Adrenal gland (tissue), 9 donors: ENCODE measurements at regions not wholly inside any gene's neighbourhood (a gene's known extent, or its start where the extent isn't known, plus 50 kb on each side); places are given as distances from the start of the nearest gene placed in this dataset.

Experiments used
- DNase-seq, 7 donors: peaks; one replicate each; pipeline ENCODE4 v3.0.0-alpha.2; 2019 to 2020
- H3K27ac ChIP-seq, 5 donors: fragments of 200-600 bp; sonication (generic) in 4 of 5; 1 replicate in 3 of 5; 2 replicates in 2 of 5; pipeline versions ENCODE4 v1.5.1 to v1.8.0; 2016 to 2020; ENCODE audit warnings: mild to moderate bottlenecking in 1 of 5
- H3K27me3 ChIP-seq: fragments of 200-600 bp; 2 replicates; pipeline ENCODE4 v1.8.0; 2021
- H3K36me3 ChIP-seq, 2 donors: fragments of 200-600 bp; replicated peaks in 1 of 2; 1 replicate in 1 of 2; 2 replicates in 1 of 2; pipeline versions ENCODE4 v1.5.1 to v1.8.0; 2018 to 2022
- H3K4me1 ChIP-seq, 2 donors: fragments of 200-600 bp; replicated peaks in 1 of 2; 1 replicate in 1 of 2; 2 replicates in 1 of 2; pipeline versions ENCODE4 v1.5.1 to v1.8.0; 2018 to 2021
- H3K4me3 ChIP-seq, 4 donors: fragments of 200-600 bp; sonication (generic) in 3 of 4; one replicate each; pipeline ENCODE4 v1.5.1; 2016 to 2018
- H3K9me3 ChIP-seq, 3 donors: fragments of 200-600 bp; sonication (generic) in 1 of 3; replicated peaks in 1 of 3; 1 replicate in 2 of 3; 2 replicates in 1 of 3; pipeline versions ENCODE4 v1.5.1 to v1.8.0; 2016 to 2021
- CTCF ChIP-seq, 6 experiments: fragments of 450-650 bp in 4 of 6; fragments of 200-600 bp in 2 of 6; sonication (generic) in 1 of 6; IDR thresholded peaks; 1 replicate in 5 of 6; 2 replicates in 1 of 6; pipeline versions ENCODE4 v1.5.1 to v1.8.0; 2016 to 2021; ENCODE audit warnings: antibody characterized with exemption in 6 of 6, mild to moderate bottlenecking in 2 of 6, moderate library complexity in 1 of 6
- POLR2A ChIP-seq, 2 donors: fragments of 450-650 bp; IDR thresholded peaks; one replicate each; pipeline ENCODE4 v1.6.1; 2017; ENCODE audit warnings: antibody characterized with exemption in 2 of 2, mild to moderate bottlenecking in 2 of 2, moderate library complexity in 1 of 2
- WGBS, 4 donors: extraction: QIAGEN DNeasy Blood & Tissue Kit in 2 of 4; methylation state at CpG; one replicate each; pipeline versions ENCODE4 v1.1.5 to v1.1.7; 2013 to 2017; 5-methylcytosine and 5-hydroxymethylcytosine counted together
- intact Hi-C, 2 donors: fragments of 100-400 bp; cut with DNase I; formaldehyde crosslinking; loops; one replicate each; pipeline versions ENCODE4 v1.14.1 to v1.15.0; 2022 to 2023
- donor health status: healthy with polysubstance abuse.
- donor health status: Bipolar disorder and iron deficiency.
- donor health status: DM: yes; HTN: yes; CAD: no.
- donor health status: DM: no; HTN: no; CAD: no.
- donor health status: DM: no; HTN: no; CAD: no.

GRCh38 chr5:100641833-100642232 is 106.7 kb downstream of the FAM174A start:
- Histone ChIP-seq H3K36me3 (no peaks in the 10 kb centered on the region), H3K27me3 (no peaks in the 10 kb centered on the region), H3K4me3 (no peak overlapping the region), H3K4me1 (no peaks in the 10 kb centered on the region), H3K27ac (no peak overlapping the region), H3K9me3 (no peaks in the 10 kb centered on the region)
- no peak for TF ChIP-seq POLR2A (IDR thresholded peaks at IDR 0.05)
- TF ChIP-seq CTCF (IDR thresholded peaks at IDR 0.05): no peak
- WGBS, 4 donors: 53 to 61% (median 57%) methylated on average over 3 to 4 of the region's 4 CpGs
- intact Hi-C loops: no loop called here
- DNase-seq: no peak

- no peak for DNase-seq
- 82 to 91% (median 84%) methylated on average over 2 of the region's 2 CpGs for WGBS, 4 donors
- no peak overlapping the region for H3K4me3 ChIP-seq
- intact Hi-C loops: no loop called here
- H3K27ac ChIP-seq: no peak overlapping the region
- H3K9me3 ChIP-seq: no peaks in the 10 kb centered on the region
- H3K27me3 ChIP-seq: no peaks in the 10 kb centered on the region
- no peaks in the 10 kb centered on the region for H3K36me3 ChIP-seq
- no peaks in the 10 kb centered on the region for H3K4me1 ChIP-seq
- TF ChIP-seq CTCF (IDR thresholded peaks at IDR 0.05) (no peak), POLR2A (IDR thresholded peaks at IDR 0.05) (no peak)
These were observed 108.3 kb downstream of the FAM174A start for GRCh38 chr5:100643473-100643872.

GRCh38 chr5:100644185-100644584 is 109.0 kb downstream of the FAM174A start:
- Histone ChIP-seq H3K4me3 (no peak overlapping the region), H3K9me3 (no peaks in the 10 kb centered on the region), H3K27me3 (no peaks in the 10 kb centered on the region), H3K27ac (no peak overlapping the region), H3K36me3 (no peaks in the 10 kb centered on the region), H3K4me1 (no peaks in the 10 kb centered on the region)
- intact Hi-C loops: no loop called here
- no peak for DNase-seq
- 70 to 83% (median 76%) methylated on average over 2 of the region's 2 CpGs for WGBS, 4 donors
- no peak for TF ChIP-seq CTCF (IDR thresholded peaks at IDR 0.05)
- TF ChIP-seq POLR2A (IDR thresholded peaks at IDR 0.05): no peak

- intact Hi-C loops: no loop called here
- Histone ChIP-seq H3K27me3 (no peaks in the 10 kb centered on the region), H3K27ac (no peak overlapping the region), H3K4me1 (no peaks in the 10 kb centered on the region), H3K9me3 (no peaks in the 10 kb centered on the region), H3K4me3 (no peak overlapping the region), H3K36me3 (no peaks in the 10 kb centered on the region)
- no peak for DNase-seq
- TF ChIP-seq CTCF (IDR thresholded peaks at IDR 0.05) (no peak), POLR2A (IDR thresholded peaks at IDR 0.05) (no peak)
- 48 to 78% (median 65%) methylated on average over 3 of the region's 3 CpGs for WGBS, 4 donors
These were observed 109.6 kb downstream of the FAM174A start for GRCh38 chr5:100644776-100645175.
